PC-3 (cell line): ENCODE measurements at regions not wholly inside any gene's neighbourhood (a gene's known extent, or its start where the extent isn't known, plus 50 kb on each side); places are given as distances from the start of the nearest gene placed in this dataset.

Source experiments
- EZH2 ChIP-seq: fragments of 300-600 bp; sonication (generic); IDR thresholded peaks from one replicate; pipeline ENCODE4 v1.6.1; 2017; ENCODE audit warnings: antibody characterized with exemption, mild to moderate bottlenecking, low read length; ENCODE audit not compliant: unreplicated experiment
- EZH2phosphoT487 ChIP-seq: fragments of 300-600 bp; sonication (generic); IDR thresholded peaks from 2 replicates; pipeline ENCODE4 v1.6.1; 2018; ENCODE audit warnings: mild to moderate bottlenecking, antibody characterized with exemption, low read length, borderline replicate concordance
- TF ChIP-seq, protein P1 (sequence below): fragments of 300-600 bp; sonication (generic); conservative IDR thresholded peaks from 2 replicates; pipeline ENCODE4 v1.5.1; 2017; ENCODE audit warnings: antibody characterized with exemption, low read depth, mild to moderate bottlenecking, low read length

DNA sequence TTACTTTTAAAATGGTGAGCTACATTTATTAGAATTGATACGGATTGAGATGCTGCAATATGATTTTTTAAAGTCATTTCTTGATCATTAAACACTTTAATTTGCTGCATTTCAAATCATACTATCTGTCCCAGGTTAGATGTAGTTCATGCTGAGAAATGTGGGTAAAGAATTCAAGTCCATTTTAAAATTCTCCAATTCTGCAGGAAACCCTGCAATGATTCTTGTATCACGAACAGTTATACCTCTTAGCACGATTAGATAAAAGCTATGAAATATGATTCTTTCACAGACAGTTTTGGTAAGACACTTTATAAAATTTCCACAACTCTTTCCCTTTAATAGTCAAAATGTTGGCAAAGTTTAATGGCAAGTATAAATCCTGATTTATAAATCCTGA lies 693.4 kb downstream of the ADGRL2 start:
- no peak for TF ChIP-seq EZH2
- TF ChIP-seq, protein P1, sequence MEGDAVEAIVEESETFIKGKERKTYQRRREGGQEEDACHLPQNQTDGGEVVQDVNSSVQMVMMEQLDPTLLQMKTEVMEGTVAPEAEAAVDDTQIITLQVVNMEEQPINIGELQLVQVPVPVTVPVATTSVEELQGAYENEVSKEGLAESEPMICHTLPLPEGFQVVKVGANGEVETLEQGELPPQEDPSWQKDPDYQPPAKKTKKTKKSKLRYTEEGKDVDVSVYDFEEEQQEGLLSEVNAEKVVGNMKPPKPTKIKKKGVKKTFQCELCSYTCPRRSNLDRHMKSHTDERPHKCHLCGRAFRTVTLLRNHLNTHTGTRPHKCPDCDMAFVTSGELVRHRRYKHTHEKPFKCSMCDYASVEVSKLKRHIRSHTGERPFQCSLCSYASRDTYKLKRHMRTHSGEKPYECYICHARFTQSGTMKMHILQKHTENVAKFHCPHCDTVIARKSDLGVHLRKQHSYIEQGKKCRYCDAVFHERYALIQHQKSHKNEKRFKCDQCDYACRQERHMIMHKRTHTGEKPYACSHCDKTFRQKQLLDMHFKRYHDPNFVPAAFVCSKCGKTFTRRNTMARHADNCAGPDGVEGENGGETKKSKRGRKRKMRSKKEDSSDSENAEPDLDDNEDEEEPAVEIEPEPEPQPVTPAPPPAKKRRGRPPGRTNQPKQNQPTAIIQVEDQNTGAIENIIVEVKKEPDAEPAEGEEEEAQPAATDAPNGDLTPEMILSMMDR = no peak
- no peak for TF ChIP-seq EZH2phosphoT487
